Mesothelial cell of epicardium (in vitro differentiated cells): ENCODE measurements at regions not wholly inside any gene's neighbourhood (a gene's known extent, or its start where the extent isn't known, plus 50 kb on each side); places are given as distances from the start of the nearest gene placed in this dataset.

ENCODE experiments used
- DNase-seq, 2 experiments: peaks; one replicate each; pipeline ENCODE4 v3.0.0; 2021; ENCODE audit warnings: low spot score in 2 of 2; ENCODE audit not compliant: unreplicated experiment in 2 of 2
- H3K27ac Mint-ChIP-seq: 2 replicates; pipeline ENCODE4 v1.8.0; 2021; ENCODE audit warnings: mixed read lengths
- H3K27me3 Mint-ChIP-seq: 2 replicates; pipeline ENCODE4 v1.8.0; 2021; ENCODE audit warnings: low read depth, mixed read lengths
- H3K36me3 Mint-ChIP-seq: 2 replicates; pipeline ENCODE4 v1.8.0; 2021; ENCODE audit warnings: mixed read lengths
- H3K4me1 Mint-ChIP-seq: 2 replicates; pipeline ENCODE4 v1.8.0; 2021; ENCODE audit warnings: mixed read lengths
- H3K4me3 Mint-ChIP-seq: 2 replicates; pipeline ENCODE4 v1.8.0; 2021; ENCODE audit warnings: mild to moderate bottlenecking, moderate library complexity, mixed read lengths
- H3K9me3 Mint-ChIP-seq: 2 replicates; pipeline ENCODE4 v1.8.0; 2021; ENCODE audit warnings: mixed read lengths
- CTCF ChIP-seq: fragments of 200-600 bp; sonication (generic); IDR thresholded peaks from one replicate; pipeline ENCODE4 v1.5.0; 2021; ENCODE audit warnings: antibody characterized with exemption; ENCODE audit not compliant: unreplicated experiment

- H3K27me3 Mint-ChIP-seq = peaks cover 12% of the 10 kb centered on the region
- H3K27ac Mint-ChIP-seq = no peak overlapping the region
- no peaks in the 10 kb centered on the region for H3K36me3 Mint-ChIP-seq
- peaks cover 9% of the 10 kb centered on the region for H3K4me1 Mint-ChIP-seq
- H3K4me3 Mint-ChIP-seq = no peak overlapping the region
- no peak for TF ChIP-seq CTCF
- no peaks in the 10 kb centered on the region for H3K9me3 Mint-ChIP-seq
- no peak for DNase-seq
These were observed 88.3 kb upstream of the MBOAT2 start for GRCh38 chr2:9091811-9092210.

- Mint-ChIP-seq H3K27ac (no peak overlapping the region), H3K4me3 (no peak overlapping the region), H3K4me1 (peaks cover 15% of the 10 kb centered on the region), H3K36me3 (no peaks in the 10 kb centered on the region), H3K9me3 (no peaks in the 10 kb centered on the region), H3K27me3 (peaks cover 9% of the 10 kb centered on the region)
- no peak for DNase-seq
- TF ChIP-seq CTCF = no peak
These were observed 86.3 kb upstream of the MBOAT2 start for GRCh38 chr2:9089831-9090230.

GRCh38 chr2:9087121-9087681 lies 83.7 kb upstream of the MBOAT2 start:
- Mint-ChIP-seq H3K27me3 (no peaks in the 10 kb centered on the region), H3K9me3 (peaks cover 3% of the 10 kb centered on the region), H3K4me3 (no peak overlapping the region), H3K4me1 (peaks cover 15% of the 10 kb centered on the region), H3K27ac (peak overlapping the region; percentile 84), H3K36me3 (peaks cover 2% of the 10 kb centered on the region)
- no peak for TF ChIP-seq CTCF
- DNase-seq = no peak

GRCh38 chr2:9086465-9086864 lies 83.0 kb upstream of the MBOAT2 start:
- no peaks in the 10 kb centered on the region for H3K27me3 Mint-ChIP-seq
- no peak for TF ChIP-seq CTCF
- DNase-seq = no peak
- H3K36me3 Mint-ChIP-seq = peaks cover 2% of the 10 kb centered on the region
- peaks cover 10% of the 10 kb centered on the region for H3K9me3 Mint-ChIP-seq
- no peak overlapping the region for H3K27ac Mint-ChIP-seq
- H3K4me1 Mint-ChIP-seq = peaks cover 15% of the 10 kb centered on the region
- no peak overlapping the region for H3K4me3 Mint-ChIP-seq

- TF ChIP-seq CTCF = no peak
- Mint-ChIP-seq H3K27ac (no peak overlapping the region), H3K4me1 (peaks cover 15% of the 10 kb centered on the region), H3K36me3 (peaks cover 2% of the 10 kb centered on the region), H3K4me3 (no peak overlapping the region), H3K9me3 (peaks cover 17% of the 10 kb centered on the region), H3K27me3 (no peaks in the 10 kb centered on the region)
- DNase-seq = no peak
These were observed 81.9 kb upstream of the MBOAT2 start for GRCh38 chr2:9085353-9085752.

GRCh38 chr2:9083287-9083686 lies 79.8 kb upstream of the MBOAT2 start:
- H3K4me3 Mint-ChIP-seq = no peak overlapping the region
- H3K36me3 Mint-ChIP-seq = peaks cover 2% of the 10 kb centered on the region
- H3K27ac Mint-ChIP-seq = no peak overlapping the region
- H3K27me3 Mint-ChIP-seq = no peaks in the 10 kb centered on the region
- no peak for DNase-seq
- peaks cover 15% of the 10 kb centered on the region for H3K4me1 Mint-ChIP-seq
- no peak for TF ChIP-seq CTCF
- H3K9me3 Mint-ChIP-seq = peaks cover 18% of the 10 kb centered on the region
